Urinary bladder (tissue), 3 donors: ENCODE measurements at regions not wholly inside any gene's neighbourhood (a gene's known extent, or its start where the extent isn't known, plus 50 kb on each side); places are given as distances from the start of the nearest gene placed in this dataset.

ENCODE experiments used
- DNase-seq: peaks from one replicate; pipeline ENCODE4 v3.0.0-alpha.2; 2015; ENCODE audit errors: extremely low spot score
- H3K27ac ChIP-seq: one replicate; pipeline ENCODE4 v1.5.1; 2013; ENCODE audit warnings: low read depth, mild to moderate bottlenecking, moderate library complexity
- H3K36me3 ChIP-seq: one replicate; pipeline ENCODE4 v1.6.1; 2013; ENCODE audit warnings: mild to moderate bottlenecking, moderate library complexity; ENCODE audit not compliant: insufficient read depth
- H3K4me1 ChIP-seq: one replicate; pipeline ENCODE4 v1.6.1; 2013; ENCODE audit warnings: mild to moderate bottlenecking, moderate library complexity; ENCODE audit not compliant: insufficient read depth
- H3K4me3 ChIP-seq: one replicate; pipeline ENCODE4 v1.5.1; 2013; ENCODE audit warnings: low read depth, low read length
- WGBS: extraction: QIAGEN DNeasy Blood & Tissue Kit; methylation state at CpG from one replicate; pipeline ENCODE4 v1.1.7; 2013; 5-methylcytosine and 5-hydroxymethylcytosine counted together
- donor health status: healthy with polysubstance abuse.
- donor health status: healthy.

DNA sequence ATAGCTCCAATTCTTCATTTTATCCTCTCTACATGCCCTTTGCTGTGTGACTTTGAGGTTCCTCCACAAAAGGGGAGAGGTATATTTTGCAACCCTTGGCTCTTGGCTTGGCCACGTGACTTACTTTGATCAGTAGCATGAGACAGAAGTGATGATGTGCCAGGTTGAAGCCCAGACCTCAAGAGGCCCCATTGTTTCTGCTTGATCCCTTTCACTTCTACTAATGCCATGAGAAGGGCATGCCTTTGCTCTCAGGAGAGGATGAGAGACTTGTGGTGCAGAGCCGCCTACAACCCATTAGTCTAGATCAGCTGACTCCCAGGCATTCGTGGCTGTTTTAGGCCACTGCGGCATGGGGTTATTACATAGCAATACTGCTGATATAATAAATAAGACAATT lies 356.2 kb upstream of the SALL1 start:
- no peak overlapping the region for H3K27ac ChIP-seq
- DNase-seq, result no peak
- WGBS, result 85% methylated on average over 4 of the region's 4 CpGs
- H3K4me3 ChIP-seq, result no peak overlapping the region
- no peaks in the 10 kb centered on the region for H3K36me3 ChIP-seq
- no peaks in the 10 kb centered on the region for H3K4me1 ChIP-seq

DNA sequence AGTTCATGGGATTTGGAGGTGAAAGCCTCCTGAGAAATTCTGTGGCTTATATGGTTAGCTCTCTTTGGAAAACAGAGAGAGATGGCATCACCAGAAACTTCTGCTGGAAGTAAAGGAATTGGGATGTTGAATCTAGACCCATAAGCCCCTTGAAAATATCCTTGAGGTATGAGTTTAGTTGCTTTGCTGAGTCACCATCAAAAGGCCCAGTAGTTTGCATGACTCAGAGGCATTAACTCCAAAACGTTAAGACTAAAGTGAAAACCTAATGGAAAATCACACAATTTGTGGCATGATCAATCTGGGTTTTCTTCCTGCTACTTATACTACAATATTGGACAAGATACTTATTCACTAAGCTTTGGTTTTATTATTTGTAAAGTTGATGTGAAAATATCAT lies 349.2 kb upstream of the SALL1 start:
- Histone ChIP-seq H3K27ac (no peak overlapping the region), H3K4me1 (no peaks in the 10 kb centered on the region), H3K4me3 (no peak overlapping the region), H3K36me3 (no peaks in the 10 kb centered on the region)
- WGBS, result 55% methylated on average over 1 of the region's 1 CpG
- DNase-seq, result no peak

DNA sequence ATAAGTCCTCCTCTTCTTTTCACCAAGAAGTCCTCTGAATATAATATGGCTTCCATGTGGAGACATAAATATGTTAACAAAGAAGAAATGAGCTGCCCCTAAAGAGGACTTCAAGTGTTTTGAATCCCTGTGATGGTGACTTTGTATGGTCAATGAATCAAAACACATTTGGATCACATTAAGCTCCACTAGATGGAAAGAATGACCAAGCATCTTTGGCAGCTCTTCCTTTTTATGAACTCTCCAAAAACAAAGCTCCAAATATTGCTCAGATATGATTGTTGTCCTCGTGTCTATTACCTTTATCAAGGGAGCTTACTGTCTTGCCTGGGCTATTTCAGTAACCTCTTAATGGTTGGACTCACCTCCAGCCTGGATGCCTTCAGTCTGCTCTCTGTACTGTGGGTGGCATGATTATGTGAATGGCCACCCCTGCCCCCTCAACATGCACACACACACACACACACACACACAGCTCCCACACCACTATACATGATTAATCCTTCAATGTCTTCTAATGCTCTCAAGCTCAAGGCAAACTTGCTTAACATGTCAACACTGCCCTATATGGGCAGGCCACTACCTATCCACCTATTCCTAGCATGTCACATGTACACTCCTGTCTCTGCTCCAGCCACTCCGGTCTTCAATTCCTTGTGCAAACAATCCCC lies 346.6 kb upstream of the SALL1 start:
- 64% methylated on average over 2 of the region's 2 CpGs for WGBS
- DNase-seq, result no peak
- H3K27ac ChIP-seq, result no peak overlapping the region

DNA sequence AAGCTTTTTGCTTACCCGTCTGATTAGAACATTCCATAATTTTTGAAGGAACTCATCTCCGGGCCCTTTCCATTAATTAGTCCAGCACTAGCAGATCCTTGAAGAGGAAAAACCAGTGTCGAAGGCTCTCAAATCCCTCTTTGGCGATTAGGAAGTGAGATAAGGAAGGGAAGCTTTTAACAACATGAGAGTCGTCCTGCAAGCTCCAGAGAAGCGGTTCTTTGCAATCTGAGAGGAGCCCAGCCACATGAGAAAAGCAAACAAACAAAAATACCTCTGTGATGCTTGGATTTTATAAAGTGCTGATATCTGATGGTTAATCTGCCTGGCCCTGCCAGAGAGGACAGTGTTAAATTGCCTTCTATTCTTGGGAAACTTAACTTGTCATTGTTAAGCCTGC lies 339.8 kb upstream of the SALL1 start:
- 12% methylated on average over 6 of the region's 6 CpGs for WGBS
- no peak for DNase-seq
- Histone ChIP-seq H3K4me1 (no peaks in the 10 kb centered on the region), H3K27ac (no peak overlapping the region), H3K4me3 (no peak overlapping the region), H3K36me3 (no peaks in the 10 kb centered on the region)

More for the DNA sequence above, 346.6 kb upstream of the SALL1 start:
- H3K36me3 ChIP-seq, result no peaks in the 10 kb centered on the region
- no peak overlapping the region for H3K4me3 ChIP-seq
- H3K4me1 ChIP-seq, result no peaks in the 10 kb centered on the region

DNA sequence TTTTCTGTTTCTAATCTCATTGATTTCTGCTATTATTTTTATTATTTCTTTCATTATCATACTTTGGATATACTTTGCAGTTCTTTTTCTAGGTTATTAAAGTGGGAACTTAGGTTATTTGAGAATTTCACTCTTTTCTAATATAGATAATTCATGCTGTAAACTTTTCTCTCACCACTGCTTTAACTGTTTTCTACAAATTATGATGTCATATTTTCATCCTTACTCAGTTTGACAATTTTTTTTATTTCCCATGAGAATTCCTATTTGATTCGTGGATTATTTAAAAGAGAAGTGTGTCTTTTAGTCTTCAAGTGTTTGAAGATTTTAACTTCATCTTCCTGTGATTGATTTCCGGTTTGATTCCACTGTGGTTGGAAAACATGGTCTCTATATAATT lies 336.8 kb upstream of the SALL1 start:
- WGBS, result 83% methylated on average over 2 of the region's 2 CpGs

DNA sequence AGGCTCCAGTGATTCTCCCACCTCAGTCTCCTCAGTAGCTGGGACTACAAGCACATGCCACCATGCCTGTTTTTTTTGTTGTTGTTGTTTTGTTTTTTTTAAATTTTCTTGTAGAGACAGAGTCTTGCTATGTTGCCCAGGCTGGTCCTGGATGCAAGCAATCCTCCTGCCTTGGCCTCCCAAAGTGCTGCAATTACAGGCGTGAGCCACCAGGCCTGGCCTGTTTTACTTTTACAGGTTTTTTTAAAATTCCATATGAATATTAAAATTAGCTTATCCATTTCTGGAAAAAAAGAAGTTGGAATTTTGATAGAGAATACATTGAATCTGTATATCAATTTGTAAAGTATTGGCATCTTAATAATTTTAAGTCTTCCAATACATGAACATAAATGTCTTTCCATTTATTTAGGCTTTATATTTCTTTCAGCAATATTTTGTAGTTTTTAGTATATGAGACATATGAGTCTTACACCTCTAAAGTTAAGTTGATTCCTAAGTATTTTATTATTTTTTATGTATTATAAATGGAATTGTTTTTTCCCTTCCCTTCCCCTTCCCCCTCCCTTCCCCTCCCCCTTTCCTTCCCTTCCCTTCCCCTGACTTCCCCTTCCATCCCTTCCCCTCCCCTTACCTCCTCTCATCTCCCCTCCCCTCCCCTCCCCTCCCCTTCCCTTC lies 323.5 kb upstream of the SALL1 start:
- Histone ChIP-seq H3K4me3 (no peak overlapping the region), H3K4me1 (no peaks in the 10 kb centered on the region), H3K36me3 (no peaks in the 10 kb centered on the region), H3K27ac (no peak overlapping the region)
- DNase-seq, result no peak
- 89% methylated on average over 1 of the region's 1 CpG for WGBS

More for the DNA sequence above, 336.8 kb upstream of the SALL1 start:
- no peak overlapping the region for H3K27ac ChIP-seq
- DNase-seq, result no peak
- H3K36me3 ChIP-seq, result no peaks in the 10 kb centered on the region
- H3K4me1 ChIP-seq, result no peaks in the 10 kb centered on the region
- no peak overlapping the region for H3K4me3 ChIP-seq

DNA sequence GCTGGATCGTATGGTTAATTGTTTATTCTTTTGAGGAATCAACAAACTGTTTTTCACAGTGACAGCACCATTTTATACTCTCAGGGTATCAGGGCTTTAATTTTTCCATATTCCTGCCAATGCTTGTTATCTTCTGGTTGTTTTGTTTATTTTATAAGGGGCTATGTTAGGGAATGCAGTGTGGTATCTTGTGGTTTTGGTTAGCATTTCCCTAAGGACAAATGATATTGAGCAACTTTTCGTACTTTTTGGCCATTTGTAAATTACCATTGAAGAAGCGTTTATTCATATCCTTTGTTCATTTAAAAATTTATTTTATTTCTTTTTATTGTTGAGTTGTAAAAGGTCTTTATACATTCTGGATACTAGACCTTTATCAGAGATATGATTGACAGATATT lies 322.0 kb upstream of the SALL1 start:
- DNase-seq, result no peak
- H3K4me3 ChIP-seq, result no peak overlapping the region
- H3K36me3 ChIP-seq, result no peaks in the 10 kb centered on the region
- H3K27ac ChIP-seq, result no peak overlapping the region
- WGBS, result 68% methylated on average over 3 of the region's 3 CpGs
- H3K4me1 ChIP-seq, result no peaks in the 10 kb centered on the region

DNA sequence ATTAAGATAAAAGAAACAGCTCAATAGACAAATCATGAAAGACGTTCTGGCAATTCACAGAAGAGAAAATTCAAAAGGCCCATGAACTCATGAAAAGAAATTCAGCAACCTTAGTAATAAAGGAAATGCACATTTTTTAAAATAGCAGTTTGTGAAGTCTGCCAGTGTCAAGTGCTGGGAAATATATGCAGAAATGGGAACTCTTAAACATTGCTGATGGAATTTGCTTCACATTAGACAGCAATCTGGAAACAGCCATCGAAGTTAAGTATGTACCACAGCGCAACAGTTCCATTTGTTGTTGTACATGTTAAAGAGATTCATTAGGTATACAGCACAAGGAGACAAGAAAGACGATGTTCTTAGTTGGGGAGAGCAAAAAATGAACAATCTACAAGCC lies 319.4 kb upstream of the SALL1 start:
- no peaks in the 10 kb centered on the region for H3K36me3 ChIP-seq
- no peak overlapping the region for H3K4me3 ChIP-seq
- 72% methylated on average over 4 of the region's 4 CpGs for WGBS
- H3K4me1 ChIP-seq, result no peaks in the 10 kb centered on the region
- no peak overlapping the region for H3K27ac ChIP-seq
- DNase-seq, result no peak

DNA sequence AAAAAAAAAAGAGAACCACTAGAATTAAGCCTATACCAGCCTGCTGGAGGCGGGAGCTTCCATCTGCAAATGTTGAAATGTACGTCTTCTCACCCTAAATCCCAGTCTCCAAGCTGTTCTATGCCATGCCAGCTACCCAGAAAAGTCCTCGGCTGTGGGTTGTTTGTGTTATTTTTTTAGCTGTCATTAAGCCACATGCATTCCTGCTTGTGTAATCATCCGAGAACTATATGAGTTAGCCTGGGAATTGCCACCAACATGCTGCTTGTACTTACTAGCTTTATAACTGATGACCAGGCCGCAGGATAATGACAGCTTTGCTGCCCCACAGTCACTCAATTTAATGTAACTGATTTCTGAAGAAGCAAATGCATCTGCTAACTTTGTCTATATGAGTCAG lies 313.9 kb upstream of the SALL1 start:
- 78% methylated on average over 5 of the region's 5 CpGs for WGBS
- H3K27ac ChIP-seq, result no peak overlapping the region
- H3K4me1 ChIP-seq, result no peaks in the 10 kb centered on the region
- no peak for DNase-seq
- no peaks in the 10 kb centered on the region for H3K36me3 ChIP-seq
- H3K4me3 ChIP-seq, result no peak overlapping the region

DNA sequence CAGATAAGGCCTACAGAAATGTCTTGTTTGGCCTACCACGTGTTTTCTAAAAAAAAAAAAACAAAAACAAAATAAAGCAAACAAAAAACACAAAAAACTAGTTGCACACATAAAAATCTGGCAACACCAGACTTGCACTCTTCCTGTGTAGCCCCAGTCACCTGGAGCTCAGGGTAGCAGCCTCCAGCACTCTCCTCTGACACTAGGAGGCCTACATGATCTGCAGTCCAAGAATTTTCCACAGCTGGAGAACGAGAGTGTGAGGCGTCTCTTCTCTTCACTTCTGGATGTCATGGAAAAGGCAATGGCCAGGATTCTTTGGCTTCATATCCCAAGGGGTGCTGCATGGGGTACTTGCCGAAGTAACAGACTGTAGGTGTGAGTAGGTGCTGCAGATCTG lies 310.2 kb upstream of the SALL1 start:
- Histone ChIP-seq H3K4me3 (no peak overlapping the region), H3K36me3 (no peaks in the 10 kb centered on the region), H3K27ac (no peak overlapping the region), H3K4me1 (no peaks in the 10 kb centered on the region)
- 61% methylated on average over 4 of the region's 4 CpGs for WGBS
- no peak for DNase-seq

DNA sequence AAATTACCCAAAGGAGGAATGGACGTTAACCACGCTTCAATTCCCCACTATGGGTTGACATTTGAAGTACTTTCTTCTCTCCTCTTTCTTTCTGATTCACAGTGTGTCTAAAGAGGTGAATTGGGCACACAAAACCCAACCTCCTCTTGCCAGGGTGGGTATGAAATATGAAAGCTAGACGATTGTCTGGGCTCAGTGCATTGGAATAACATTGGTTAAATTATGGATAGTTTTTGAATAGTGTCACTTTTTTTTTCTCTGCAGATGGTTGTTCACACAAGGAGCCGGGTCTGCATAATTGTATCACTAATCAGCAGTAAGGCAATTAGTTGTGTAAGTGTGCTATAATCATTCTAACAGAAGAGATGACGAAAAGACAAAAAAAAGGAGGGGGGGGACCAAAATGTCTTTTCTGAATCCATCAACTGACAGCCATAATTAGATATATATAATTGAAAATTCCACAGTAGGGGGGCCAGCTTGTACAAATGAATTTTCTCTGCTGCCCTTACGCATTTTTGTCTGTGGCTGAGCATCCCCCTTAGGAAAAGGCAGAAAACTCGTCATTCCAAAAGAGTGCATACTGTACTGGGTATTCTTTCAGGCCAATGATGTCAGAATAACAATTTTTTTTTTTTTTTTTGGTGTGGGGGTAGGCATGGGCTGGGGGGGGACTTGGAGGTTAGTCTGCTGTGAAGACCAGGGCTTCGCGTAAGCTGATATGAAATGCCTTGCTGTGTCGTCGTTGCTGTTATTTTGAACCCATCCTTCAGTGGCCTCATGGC lies 307.5 kb upstream of the SALL1 start:
- no peak for DNase-seq
- Histone ChIP-seq H3K36me3 (no peaks in the 10 kb centered on the region), H3K4me3 (no peak overlapping the region), H3K27ac (no peak overlapping the region), H3K4me1 (no peaks in the 10 kb centered on the region)
- WGBS, result 76% methylated on average over 11 of the region's 11 CpGs

DNA sequence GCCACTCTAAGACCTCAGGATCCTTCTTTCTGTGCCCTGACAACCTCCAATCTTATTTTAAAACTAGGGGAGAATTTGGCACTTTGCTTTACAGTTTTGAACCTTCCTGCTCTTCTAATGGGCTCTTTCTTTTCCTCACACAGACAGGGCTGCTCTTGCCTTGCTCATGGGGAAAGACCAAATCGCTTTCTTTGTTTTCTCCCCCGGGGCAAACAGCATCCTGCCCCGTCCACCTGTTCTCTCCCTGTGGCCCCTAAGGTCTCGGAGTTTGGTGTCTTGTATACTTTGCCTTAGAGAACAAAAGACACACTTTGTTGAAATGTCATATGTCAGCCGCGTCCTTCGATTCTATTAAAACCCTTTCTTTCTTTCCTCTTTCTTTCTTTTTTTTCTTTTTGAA lies 306.7 kb upstream of the SALL1 start:
- no peak overlapping the region for H3K27ac ChIP-seq
- no peaks in the 10 kb centered on the region for H3K36me3 ChIP-seq
- no peak for DNase-seq
- no peaks in the 10 kb centered on the region for H3K4me1 ChIP-seq
- no peak overlapping the region for H3K4me3 ChIP-seq
- WGBS, result 79% methylated on average over 7 of the region's 7 CpGs

DNA sequence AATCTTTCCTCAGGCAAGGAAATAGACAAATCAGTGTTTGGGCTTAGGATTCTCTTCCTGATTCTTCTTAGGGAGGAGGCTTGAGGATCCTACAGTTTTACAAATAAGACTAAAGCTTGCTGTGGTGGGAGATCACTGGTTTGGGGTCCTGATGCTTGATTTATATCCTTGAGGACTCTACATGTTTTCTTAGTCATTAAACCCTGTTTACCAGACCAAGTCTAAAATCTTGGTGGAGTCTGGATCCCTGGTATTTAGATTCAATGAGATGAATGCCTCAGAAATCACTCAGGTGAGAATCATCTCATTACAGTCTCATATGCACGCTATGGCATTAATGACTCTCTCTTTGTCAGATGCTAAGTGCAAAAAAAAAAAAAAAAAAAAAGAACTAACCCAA lies 304.3 kb upstream of the SALL1 start:
- H3K4me3 ChIP-seq, result no peak overlapping the region
- WGBS, result 87% methylated on average over 1 of the region's 1 CpG
- no peaks in the 10 kb centered on the region for H3K4me1 ChIP-seq
- H3K36me3 ChIP-seq, result no peaks in the 10 kb centered on the region
- H3K27ac ChIP-seq, result no peak overlapping the region
- no peak for DNase-seq

DNA sequence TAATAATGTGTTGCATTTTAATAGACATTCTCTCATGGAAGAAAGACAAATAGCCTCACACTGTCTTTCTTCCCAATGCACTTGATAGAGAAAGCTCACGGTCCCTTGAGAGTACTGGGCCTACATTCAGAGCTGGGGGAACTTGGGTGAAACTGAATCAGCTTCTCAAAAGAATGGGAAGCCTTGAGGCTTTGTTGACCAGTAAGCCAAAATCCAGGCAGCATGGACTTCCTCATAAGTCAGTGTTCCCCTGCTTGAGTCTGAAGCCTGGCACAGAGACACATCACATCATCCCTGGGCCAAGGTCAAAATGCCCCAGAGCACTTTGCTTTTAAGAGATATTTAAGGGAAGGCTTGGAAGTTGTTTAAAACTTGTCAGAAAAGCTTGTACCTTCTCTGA lies 302.2 kb upstream of the SALL1 start:
- WGBS, result 78% methylated on average over 1 of the region's 1 CpG
- no peaks in the 10 kb centered on the region for H3K36me3 ChIP-seq
- no peak overlapping the region for H3K4me3 ChIP-seq
- H3K4me1 ChIP-seq, result no peaks in the 10 kb centered on the region
- no peak overlapping the region for H3K27ac ChIP-seq
- no peak for DNase-seq
